Kidney capillary endothelial cell (primary cell): ENCODE measurements at regions not wholly inside any gene's neighbourhood (a gene's known extent, or its start where the extent isn't known, plus 50 kb on each side); places are given as distances from the start of the nearest gene placed in this dataset.

Source experiments
- DNase-seq: peaks from one replicate; pipeline ENCODE4 v3.0.0-alpha.2; 2018; ENCODE audit warnings: low spot score

DNA sequence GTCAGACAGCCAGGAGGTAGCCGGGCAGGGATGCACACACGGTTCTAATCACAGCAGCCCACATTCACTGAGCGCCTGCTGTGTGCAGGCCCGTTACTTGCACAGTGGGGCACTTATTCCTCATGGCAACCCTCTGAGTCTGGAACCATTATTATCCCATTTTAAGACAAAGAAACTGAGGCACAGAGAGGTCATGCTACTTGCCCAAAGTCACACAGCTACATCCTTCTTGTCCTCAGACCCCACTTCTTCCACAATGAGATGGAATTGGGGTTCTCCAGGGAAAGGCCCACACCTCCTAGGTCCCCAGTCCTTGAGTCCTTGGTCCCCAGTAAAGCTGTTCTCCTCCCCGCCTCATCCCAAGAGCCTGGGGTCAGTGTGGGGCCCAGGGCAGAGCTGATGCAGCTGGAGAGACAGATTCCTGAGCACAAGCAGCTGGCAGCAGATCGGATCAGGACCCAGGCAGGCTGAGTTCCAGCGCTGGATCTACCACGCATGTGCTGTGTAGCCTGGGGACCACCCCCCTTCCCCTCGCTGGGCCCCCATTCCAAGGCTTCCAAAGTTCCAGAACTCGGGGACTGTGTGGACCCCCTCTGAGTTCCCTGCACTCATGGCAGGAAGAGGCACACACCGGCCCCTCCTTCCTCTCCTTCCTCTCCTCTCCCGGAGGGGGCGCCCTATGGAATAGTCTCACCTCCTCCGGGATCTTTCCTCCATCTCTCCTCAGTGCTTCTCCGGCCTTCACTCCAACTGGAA lies 393.4 kb downstream of the MATN1 start:
- DNase-seq = no peak

DNA sequence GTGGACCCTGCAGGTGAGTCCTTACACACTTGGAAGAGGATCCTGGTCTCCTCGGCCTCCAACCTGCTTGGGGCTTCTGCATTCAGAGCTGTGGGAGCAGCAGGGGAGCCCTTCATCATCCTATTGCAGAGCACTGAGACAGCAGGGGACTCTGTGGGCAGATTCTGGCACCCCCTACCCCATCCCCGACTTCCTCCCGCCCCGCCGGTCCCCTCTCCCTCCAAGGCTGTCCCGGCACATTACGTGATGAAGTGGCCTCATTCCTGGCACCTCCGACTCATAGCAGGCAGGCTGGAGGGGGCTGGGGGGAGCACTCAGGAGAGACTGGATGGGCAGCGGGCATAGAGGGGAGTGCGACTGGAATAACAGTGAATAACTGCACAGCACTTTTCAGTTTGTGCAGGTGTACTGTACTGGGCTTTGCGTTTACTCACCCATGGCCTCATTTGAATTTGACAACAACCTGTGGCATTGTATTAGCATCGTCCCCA lies 394.1 kb downstream of the MATN1 start:
- DNase-seq = no peak

DNA sequence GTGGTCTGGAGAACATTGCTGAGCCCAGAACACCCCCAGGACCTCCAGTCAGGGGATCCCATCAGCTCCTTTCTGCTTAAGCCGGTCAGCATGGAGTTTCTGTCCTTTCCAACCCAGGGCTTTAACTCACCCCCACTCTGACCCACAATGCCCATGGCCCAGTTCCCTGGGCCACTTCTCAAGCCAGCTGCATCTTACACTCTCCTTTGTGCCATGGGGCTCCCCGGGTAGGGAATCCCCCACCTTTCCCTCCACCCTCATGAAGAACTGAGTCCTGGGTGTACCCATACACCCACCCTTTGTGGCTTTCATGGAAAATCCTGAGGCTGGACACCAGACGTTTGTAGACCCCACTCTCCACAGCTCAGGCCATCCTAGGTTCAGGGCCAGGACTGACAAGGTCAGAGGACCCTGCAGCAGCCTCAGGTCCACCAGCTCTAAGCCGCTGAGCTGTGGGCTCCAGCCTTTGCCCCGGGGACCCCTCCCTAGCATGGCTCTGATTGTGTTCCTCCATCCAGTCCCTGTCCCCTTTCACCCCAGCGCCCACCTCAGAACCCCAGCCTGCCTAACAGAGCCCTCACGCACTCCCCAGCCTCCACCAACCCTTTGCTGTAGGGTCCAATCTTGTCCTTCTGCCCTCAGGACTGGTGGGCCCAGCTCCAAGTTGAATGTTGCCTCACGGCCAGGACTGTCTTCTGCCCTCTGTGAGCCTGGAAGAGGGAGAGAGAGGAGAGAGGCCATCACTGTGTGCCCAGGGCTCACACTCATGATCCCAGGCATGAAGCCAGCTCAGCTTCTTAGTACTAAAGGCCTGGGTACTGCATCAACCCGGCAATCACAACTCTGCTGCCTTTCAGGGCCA lies 394.8 kb downstream of the MATN1 start:
- DNase-seq = no peak

DNA sequence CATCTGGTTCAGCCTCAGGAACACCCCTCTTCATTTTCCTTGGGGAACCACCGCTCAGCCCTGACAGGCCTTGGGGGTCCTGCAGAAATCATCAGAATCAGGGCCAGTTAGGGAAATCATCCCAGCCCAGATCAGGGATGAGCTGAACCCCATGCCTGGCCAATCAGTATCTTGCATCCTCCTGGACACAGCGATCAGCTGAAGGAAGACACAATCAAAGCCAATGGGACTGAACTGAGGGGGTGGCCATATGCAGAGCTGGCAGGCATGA lies 395.4 kb downstream of the MATN1 start:
- DNase-seq = no peak

DNA sequence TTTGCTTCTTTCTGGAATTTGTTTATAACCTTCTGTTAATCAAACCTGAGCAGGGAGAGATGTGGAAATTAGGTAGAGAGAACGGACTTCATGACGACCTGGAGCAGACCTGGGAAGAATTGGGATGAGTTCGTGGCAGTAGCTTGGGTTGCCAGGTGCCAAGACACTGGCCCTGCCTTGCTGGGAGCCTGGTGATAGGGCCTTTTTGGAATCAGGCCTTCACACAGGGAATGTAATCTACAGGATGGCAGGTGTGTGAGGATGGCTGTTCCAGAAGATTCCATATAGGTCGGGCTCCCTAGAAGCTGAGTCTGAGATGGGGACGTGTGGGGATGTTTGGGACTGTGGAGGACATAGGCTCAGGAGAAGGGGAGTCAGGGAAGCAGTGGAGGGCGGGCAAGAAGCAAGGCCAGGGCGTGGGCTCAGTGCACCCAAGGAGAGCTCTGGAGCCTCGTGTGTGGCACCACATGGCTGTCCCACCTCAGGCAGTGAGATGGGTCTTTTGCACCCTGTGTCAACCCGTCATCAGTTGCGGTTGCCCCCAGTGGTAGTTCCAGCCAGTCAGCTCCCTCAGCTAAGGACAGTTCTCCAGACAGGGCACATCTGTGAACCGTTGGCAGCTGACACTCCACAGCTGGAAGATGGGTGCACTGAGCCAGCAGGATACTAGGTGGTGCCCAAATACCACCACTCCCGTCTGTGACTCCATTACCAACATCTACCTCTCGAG lies 395.9 kb downstream of the MATN1 start:
- no peak for DNase-seq

DNA sequence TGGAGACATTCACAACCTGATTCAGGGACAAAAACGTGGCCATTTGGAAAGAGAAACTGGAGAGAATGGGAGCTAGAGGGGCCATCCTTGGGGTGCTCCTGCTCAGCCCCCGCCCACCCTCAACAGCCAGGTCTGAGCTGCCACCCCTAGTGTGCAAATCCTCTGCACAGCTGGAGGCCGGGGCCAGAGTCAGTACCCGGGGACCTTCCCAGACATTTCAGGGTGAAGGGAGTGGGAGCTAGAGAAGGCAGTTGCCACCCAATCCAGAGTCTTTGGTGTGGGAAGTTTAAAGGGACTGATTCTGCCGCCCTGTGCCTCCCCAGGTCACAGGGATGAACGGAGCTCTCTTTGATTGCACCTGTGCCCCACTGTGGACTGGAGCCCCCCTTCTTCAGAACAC lies 397.4 kb downstream of the MATN1 start:
- no peak for DNase-seq

DNA sequence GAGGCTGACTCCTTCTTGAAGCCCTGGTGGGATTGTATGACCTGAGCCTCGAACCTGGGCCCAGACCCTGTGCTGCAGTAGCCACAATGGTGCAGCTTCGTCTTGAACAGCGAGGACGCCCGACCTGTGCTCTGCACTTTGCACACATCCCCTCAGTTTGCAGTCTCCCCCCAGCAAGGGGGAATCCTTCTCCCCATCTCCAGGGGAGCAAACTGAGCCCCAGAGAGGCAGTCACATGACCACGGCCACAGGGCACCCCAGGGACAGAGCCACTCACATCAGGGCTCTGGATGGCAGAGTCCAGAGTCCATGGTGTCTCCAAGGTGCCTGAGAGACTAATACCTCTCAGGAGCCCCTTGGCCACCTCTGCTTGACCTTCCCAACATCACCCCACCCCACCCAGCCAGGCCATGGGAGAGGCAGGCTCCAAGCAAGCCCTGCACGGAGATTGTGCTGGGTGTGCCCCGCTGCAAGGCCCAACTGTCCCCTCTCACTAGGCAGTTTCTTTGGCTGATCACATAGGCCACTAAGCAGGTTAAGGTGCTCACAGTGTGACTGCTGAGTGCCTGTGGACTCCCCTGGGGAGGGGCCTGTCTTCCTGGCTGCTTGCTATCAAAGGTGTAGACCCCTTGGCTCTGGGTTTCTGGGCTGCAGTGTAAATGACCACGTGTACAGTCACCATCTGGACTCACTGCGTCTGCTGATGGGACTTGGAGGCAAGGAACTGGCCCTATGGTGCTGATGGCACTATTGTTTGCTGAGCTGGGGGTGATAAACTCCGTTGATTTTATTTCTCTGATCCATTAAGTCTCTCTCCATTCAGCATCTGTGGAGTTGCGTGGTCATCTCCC lies 398.1 kb downstream of the MATN1 start:
- no peak for DNase-seq

DNA sequence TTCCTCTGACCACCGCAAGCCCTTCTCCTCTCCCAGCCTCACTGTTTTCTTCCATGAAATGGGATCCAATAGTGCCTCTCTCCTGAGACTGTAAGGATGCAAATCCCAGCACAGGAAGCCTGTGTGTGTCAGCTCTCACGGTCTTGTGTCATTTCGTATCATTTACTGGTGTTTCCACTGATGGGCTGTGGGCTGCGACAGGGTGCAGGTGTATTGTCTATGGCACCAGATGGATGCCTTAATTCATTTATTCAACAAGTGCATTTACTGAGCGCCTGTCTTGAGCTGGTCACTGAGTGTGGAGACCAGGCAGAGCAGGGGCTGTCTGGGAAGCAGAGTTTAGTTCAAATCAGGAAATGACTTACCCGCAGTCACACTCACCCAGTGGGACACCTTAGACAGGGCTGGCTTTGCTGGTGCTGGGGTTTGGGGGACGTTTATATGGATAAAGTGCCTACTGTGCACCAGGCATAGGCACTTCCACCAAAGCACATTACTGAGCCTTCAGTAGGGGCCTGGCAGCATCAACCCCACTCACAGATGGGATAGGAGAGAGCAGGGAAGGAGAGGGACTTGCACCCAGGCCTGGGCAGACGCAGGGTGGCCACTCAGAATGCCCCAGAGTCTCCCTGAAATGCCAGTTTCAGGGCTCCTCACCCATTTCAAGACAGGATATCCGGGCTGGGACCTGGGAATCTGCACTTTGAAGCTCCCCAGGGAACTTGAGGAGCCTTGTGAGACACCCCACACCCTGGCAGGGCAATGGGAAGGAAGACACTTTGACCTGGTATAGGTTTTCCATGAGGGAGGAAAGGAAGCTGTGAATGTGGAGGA lies 398.9 kb downstream of the MATN1 start:
- DNase-seq = no peak

DNA sequence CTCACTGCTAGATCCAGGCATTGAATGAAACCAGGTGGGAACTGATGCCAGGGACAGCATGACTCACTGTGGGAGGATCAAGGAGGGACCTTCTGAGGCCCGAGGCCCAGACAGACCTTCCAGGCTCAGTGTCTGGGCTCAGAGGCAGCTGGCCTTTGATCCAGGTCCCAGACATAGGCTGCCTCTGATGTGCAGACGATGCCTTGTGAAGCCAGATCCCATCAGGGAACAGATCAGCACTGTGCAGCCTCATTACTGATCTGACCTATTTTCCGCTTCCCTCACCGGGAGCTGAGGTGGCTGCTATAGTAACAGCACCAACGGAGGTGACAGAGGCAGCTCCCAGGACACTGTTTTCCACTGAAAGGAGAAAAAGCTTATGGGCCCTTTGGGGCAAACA lies 399.5 kb downstream of the MATN1 start:
- DNase-seq = no peak

DNA sequence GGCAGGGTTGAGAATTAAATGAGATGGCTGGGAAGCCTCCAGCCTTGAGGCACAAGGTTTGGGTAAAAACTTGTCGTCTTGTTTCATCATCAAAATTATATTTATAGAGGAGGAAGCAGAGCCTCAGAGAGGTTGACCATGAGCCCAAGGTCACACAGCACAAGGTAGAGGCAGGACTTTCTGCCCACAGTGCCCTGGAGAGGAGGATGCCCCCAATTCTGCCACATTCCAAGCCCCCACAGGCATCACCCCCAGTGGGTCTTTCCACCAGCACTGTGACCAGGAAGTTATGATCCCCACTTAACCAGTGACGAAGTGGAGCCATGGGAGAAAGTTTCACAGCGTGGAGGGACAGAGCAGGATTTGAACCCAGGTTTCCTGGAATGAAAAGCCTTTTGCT lies 400.0 kb downstream of the MATN1 start:
- DNase-seq = no peak

DNA sequence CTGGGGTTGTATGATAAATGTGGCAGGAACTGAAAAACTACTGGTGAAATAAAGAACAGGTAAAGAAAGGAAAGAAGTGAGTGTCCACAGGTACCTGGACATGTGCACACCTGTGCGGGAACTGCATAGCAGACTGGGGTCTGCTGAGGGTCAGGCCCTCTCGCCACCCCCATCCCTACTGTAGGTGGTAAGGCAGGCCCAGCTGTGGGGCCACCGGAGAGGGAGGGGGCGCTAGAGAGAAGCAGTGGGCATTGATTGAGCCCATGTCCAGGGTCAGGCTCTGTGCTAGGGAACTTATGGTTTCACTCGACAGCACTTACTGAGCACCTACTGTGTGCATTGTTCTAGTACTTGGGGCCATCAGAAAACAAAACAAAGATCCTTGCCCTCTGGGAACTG lies 400.5 kb downstream of the MATN1 start:
- DNase-seq = no peak

DNA sequence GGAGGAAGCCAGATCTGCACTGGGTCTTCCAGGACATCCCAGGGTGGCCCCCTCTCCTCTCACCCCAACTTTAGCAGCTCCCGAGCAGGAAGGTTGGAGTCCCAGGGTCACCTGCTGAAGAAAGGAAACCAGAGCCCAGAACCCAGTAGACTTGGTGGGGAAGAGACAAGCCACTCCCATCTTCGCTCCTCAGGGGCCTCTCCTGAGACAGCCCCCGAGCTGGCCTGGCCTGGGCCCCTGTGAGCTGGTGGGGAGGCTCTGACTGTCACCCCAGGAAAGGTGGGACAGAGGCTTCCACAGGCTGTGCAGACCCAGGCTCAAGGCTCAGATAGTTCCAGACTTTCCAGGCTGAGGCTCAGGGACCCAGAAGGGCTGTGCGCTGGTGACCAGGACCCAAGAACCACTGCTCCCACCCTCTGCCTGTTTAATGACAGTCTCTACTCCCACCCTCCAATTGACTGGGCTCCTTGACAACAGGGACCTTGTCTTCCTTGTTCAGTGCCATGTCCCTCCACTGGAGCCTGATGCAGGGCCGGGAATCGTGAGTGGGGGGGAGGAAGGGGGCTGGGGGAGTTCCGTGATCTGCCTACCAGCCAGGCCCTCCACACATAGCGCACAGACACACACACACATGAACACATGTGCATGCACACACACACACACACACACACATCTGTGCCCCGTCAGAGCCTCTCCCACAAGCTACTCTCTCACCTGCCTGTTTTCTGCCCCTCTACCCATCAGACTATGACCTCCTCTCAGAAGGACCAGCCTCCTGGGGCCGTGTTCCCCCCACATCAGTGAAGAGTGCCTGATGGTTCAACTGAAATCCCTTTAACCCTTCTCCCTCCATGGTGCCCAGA lies 401.2 kb downstream of the MATN1 start:
- DNase-seq = no peak

DNA sequence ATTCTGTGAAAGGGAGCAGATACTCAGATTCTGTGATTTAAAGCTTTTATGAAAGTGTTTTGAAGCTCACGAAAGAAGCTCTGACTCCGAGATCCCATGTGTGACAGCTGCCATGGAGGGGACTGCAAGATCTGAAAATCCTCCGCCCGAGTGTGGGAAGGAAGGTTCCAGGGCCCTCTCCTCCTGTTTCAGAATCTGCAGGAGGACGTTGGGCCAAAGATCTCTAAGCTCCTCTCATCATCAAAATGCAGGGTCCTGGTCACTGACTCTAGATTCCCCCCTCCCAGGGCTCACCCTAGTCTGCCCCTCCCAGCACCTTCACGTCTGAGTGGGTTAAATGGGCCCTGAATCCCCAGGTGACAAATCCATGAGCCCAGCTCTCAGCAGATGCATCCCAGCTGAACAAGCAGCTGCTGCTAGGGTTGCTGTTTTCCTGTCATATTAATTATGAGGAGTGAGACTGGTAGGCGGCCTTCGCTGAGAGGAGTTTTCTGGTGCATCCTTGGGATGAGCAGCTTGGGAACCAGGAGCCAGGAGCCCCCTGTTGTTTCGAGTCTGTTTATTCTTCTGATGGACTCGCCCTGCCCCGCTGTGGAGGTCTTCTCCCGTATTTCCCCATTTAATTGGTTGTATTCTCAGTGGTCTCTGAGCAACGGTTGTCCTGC lies 402.0 kb downstream of the MATN1 start:
- no peak for DNase-seq

DNA sequence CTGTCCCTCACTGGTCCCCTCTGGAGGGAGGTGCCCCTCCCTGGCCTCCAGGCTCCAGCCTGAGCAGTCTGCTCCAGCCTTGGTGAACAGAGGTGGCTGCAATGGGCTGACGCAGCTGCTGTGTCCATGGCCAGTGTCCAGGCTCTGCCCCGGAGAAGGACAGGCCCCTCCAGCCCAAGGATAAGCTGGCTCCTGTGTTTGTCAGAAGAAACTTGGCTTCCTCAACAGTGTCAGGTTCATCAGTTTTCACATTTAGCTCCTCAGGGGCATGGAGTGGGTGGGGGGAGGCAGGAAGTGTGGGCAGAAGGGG lies 402.8 kb downstream of the MATN1 start:
- no peak for DNase-seq

DNA sequence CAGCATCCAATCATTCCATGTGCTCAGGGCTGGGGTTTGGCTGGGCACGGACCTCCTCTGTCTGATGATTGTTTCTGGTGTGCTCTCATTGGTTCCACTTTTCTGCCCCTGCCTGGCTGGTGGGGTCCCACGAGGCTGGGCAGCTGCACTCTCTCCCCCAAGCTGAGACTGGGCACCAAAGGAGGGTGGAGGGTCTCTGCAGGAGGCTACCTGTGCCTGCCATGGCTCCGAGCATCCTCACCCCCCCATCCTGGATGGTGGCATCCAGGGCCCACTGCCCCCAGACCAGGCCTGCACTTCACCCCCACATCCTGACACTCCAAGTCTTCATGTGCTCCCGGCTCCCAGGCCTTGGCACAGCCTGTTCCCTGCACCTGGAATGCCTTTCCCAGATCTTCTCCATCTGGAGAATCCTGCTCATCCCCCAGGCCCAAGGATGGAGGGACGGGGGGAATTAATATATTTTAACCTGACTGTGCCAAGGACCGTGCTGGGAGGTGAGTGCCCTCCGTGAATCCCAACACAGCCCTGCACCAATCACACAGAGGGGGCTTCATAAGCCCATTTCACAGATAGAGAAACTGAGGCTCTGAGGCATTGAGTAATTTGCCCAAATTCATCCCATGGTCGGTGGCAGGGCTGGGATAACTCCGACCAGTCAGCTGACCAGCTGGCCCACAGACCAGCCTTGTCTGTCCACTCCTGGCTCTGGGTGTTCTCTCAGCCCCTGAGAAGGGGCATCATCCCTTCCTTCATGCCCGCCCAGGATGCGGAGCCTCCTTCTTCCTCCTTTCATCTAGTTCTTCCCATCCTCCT lies 403.4 kb downstream of the MATN1 start:
- no peak for DNase-seq

DNA sequence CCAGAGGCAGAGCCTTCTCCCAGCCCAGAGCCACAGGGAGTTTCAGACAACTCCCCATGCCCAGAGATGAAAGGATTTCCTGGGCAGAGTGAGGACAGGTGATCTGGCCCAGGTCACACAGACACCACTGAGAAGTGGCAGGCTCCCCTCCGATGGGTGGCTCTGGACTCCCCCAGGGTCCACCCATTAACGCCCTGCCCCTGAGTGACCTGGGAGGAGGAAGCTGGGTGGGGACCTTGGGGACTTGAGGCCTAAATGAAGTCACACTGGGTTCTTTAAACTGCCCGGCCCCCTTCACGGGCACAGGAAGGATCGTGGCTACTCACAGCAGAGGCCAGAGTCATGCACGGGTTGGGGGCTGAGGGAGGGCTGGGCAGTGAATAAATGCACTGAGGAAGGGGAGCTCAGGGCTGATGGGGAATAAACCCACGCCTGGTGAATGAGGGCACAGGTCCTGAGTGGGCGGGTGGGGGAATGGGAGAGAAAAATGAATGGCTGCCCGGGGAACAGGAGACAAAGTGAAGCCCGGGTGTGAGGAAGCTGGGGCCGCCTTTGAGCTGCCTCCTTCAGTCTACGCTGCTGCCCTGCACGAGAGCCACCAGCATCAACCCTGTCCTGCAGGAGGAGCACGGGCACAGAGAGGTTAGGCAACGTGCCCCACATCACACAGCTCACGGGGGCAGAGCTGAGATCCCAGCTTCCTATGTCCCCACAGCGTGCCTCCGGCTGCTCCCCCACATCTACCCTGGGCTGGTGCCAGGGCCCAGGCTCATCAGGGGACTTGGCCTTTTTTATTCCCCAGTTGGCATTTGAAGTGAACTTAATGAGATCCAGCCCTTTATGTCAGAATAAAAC lies 404.3 kb downstream of the MATN1 start:
- no peak for DNase-seq

DNA sequence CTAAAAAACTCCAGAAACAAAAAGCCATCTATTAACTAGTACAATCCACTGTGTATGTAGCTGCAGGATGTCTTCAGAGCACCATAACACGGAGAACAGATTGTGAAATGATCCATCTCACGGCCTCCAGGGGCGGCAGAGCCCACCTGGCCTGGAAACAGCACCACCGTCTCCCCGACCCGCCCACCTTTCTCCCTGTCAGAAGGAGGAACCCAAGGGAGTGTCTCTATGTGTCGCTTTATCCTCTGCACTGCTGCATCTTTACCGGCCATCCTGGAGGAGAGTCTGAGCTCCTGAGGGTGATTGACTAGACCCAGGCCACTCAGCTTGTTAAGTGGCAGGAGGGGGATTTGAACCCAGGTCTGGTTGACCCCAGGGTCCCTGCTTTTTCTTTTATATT lies 405.0 kb downstream of the MATN1 start:
- no peak for DNase-seq

DNA sequence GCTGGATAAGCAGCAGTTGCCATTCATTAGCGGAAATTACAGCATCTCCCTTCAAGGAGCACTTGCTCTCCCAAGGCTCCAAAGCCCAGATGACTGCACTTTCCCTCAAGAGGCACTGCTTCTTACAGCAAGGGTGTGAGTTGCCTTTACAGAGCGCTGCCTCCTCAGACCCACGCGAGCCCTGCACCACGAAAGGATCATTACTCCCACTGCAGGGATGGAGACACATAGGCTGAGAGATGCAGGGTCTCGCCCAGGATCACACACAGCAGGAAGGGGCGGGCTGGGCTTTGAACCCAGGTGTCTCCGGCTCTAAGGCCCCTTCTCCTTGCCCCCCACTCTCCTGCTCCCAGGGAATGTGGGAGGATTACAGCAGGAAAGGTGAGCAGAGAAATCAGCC lies 405.5 kb downstream of the MATN1 start:
- no peak for DNase-seq
